GM10248 (cell line): ENCODE measurements at regions not wholly inside any gene's neighbourhood (a gene's known extent, or its start where the extent isn't known, plus 50 kb on each side); places are given as distances from the start of the nearest gene placed in this dataset.

ENCODE experiments used
- CTCF ChIA-PET: fragments of 300-600 bp; sonication (Branson Sonifier 250); formaldehyde crosslinking; extraction: SDS; loops from one replicate; lab custom pipeline; 2021; ENCODE audit warnings: antibody characterized with exemption; lab: Yijun Ruan, JAX
- POLR2A ChIA-PET: fragments of 350-650 bp; sonication (Branson Sonifier 250); formaldehyde crosslinking; extraction: SDS; loops from one replicate; lab custom pipeline; 2020; ENCODE audit warnings: antibody characterized with exemption; lab: Yijun Ruan, JAX
- DNase-seq: peaks from one replicate; pipeline ENCODE4 v3.0.0; 2012; ENCODE audit errors: extremely low spot score
- TF ChIP-seq, protein P1 (sequence below): IDR thresholded peaks from 2 replicates; pipeline ENCODE4 v1.5.1; 2012; ENCODE audit warnings: mild to moderate bottlenecking, low read depth; ENCODE audit errors: extremely low read depth, missing control alignments, control extremely low read depth

DNA sequence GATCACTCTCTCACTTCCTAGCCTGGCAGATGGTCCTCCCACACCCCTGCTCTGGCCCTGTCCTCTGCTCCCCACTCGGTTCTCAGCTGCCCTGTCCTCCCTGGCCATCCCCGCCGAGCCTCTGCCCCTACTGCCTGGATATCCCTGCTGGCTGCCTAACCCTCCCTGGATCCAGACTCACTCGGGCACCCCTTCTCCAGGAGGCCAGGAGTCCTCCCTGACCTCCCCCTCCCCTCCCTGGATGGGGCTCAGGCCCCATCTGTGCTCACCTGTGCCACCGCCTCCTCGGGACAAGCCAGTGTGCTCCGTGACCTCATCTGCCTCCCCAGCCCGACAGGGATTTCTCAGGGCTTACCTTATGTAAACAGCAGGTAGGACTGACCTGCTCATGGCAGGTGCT, 406.1 kb downstream of the TCERG1L start:
- CTCF ChIA-PET: no interaction called here
- TF ChIP-seq, protein P1, sequence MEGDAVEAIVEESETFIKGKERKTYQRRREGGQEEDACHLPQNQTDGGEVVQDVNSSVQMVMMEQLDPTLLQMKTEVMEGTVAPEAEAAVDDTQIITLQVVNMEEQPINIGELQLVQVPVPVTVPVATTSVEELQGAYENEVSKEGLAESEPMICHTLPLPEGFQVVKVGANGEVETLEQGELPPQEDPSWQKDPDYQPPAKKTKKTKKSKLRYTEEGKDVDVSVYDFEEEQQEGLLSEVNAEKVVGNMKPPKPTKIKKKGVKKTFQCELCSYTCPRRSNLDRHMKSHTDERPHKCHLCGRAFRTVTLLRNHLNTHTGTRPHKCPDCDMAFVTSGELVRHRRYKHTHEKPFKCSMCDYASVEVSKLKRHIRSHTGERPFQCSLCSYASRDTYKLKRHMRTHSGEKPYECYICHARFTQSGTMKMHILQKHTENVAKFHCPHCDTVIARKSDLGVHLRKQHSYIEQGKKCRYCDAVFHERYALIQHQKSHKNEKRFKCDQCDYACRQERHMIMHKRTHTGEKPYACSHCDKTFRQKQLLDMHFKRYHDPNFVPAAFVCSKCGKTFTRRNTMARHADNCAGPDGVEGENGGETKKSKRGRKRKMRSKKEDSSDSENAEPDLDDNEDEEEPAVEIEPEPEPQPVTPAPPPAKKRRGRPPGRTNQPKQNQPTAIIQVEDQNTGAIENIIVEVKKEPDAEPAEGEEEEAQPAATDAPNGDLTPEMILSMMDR: no peak
- DNase-seq: no peak
- POLR2A ChIA-PET: no interaction called here

GRCh38 chr10:130905921-130906320, 405.6 kb downstream of the TCERG1L start:
- ChIA-PET POLR2A (no interaction called here), CTCF (no interaction called here)
- no peak for DNase-seq
- TF ChIP-seq, protein P1: no peak

GRCh38 chr10:130910848-130911247, 400.7 kb downstream of the TCERG1L start:
- ChIA-PET POLR2A (no interaction called here), CTCF (no interaction called here)
- TF ChIP-seq, protein P1: no peak
- DNase-seq: no peak

GRCh38 chr10:130913844-130914243, 397.7 kb downstream of the TCERG1L start:
- DNase-seq: no peak
- TF ChIP-seq, protein P1: no peak
- ChIA-PET POLR2A (no interaction called here), CTCF (interaction anchor here (1.4 kb wide), 1 partner anchor 10 kb away, joined by 6 read pairs; no protein-coding TSS in a partner anchor)

GRCh38 chr10:130914367-130914766, 397.2 kb downstream of the TCERG1L start:
- DNase-seq: no peak
- TF ChIP-seq, protein P1: no peak
- ChIA-PET POLR2A (no interaction called here), CTCF (interaction anchor here (1.4 kb wide), 1 partner anchor 9 kb away, joined by 6 read pairs; no protein-coding TSS in a partner anchor)

GRCh38 chr10:130915065-130915464, 396.5 kb downstream of the TCERG1L start:
- POLR2A ChIA-PET: no interaction called here
- TF ChIP-seq, protein P1: no peak
- CTCF ChIA-PET: no interaction called here
- no peak for DNase-seq
